HepG2 (cell line): ENCODE measurements at regions not wholly inside any gene's neighbourhood (a gene's known extent, or its start where the extent isn't known, plus 50 kb on each side); places are given as distances from the start of the nearest gene placed in this dataset.
A peak's percentile ranks its signal among the peaks of the same experiment; 100 is the strongest.

Source experiments
- AHR ChIP-seq: IDR thresholded peaks from 2 replicates; pipeline ENCODE4 v1.6.1; 2018; ENCODE audit warnings: missing genetic modification reagents, missing compliant biosample characterization
- BRCA1 ChIP-seq: sonication (generic); formaldehyde crosslinking; IDR thresholded peaks from 2 replicates; pipeline ENCODE4 v1.4.0; 2020; ENCODE audit warnings: missing genetic modification reagents
- CBX2 ChIP-seq, 2 experiments: fragments of 200-600 bp in 1 of 2; sonication (generic); formaldehyde crosslinking in 1 of 2; IDR thresholded peaks; 2 replicates each; pipeline versions ENCODE4 v1.7.0 to v1.8.1; 2018 to 2022; ENCODE audit warnings: low read depth in 2 of 2, low read length in 1 of 2, mild to moderate bottlenecking in 1 of 2, missing genetic modification reagents in 1 of 2
- ESRRA ChIP-seq: sonication (generic); formaldehyde crosslinking; IDR thresholded peaks from 2 replicates; pipeline ENCODE4 v1.5.1; 2020; ENCODE audit warnings: mild to moderate bottlenecking, low read depth, missing genetic modification reagents
- IRF1 ChIP-seq: sonication (generic); formaldehyde crosslinking; IDR thresholded peaks from 2 replicates; pipeline ENCODE4 v1.4.0; 2020; ENCODE audit warnings: low read depth, mild to moderate bottlenecking, missing genetic modification reagents
- KLF11 ChIP-seq: IDR thresholded peaks from 2 replicates; pipeline ENCODE4 v1.6.1; 2016; ENCODE audit warnings: missing compliant biosample characterization
- TBP ChIP-seq: sonication (generic); formaldehyde crosslinking; IDR thresholded peaks from 2 replicates; pipeline ENCODE4 v1.5.0; 2020; ENCODE audit warnings: missing genetic modification reagents
- ZNF562 ChIP-seq: sonication (generic); formaldehyde crosslinking; IDR thresholded peaks from 2 replicates; pipeline ENCODE4 v1.8.0; 2022; ENCODE audit warnings: missing genetic modification reagents, borderline replicate concordance
- ZNF615 ChIP-seq: sonication (generic); formaldehyde crosslinking; IDR thresholded peaks from 2 replicates; pipeline ENCODE4 v1.5.0; 2020; ENCODE audit warnings: mild to moderate bottlenecking, missing genetic modification reagents, borderline replicate concordance
- ZSCAN30 ChIP-seq: sonication (generic); formaldehyde crosslinking; IDR thresholded peaks from 2 replicates; pipeline ENCODE4 v1.5.0; 2020; ENCODE audit warnings: mild to moderate bottlenecking, missing genetic modification reagents
- TF ChIP-seq, protein P1 (sequence below): sonication (generic); formaldehyde crosslinking; IDR thresholded peaks from 2 replicates; pipeline ENCODE4 v1.5.0; 2020; ENCODE audit warnings: mild to moderate bottlenecking, missing genetic modification reagents
- TF ChIP-seq, protein P2 (sequence below): sonication (generic); formaldehyde crosslinking; IDR thresholded peaks from 2 replicates; pipeline ENCODE4 v1.9.0; 2021; ENCODE audit warnings: missing genetic modification reagents, borderline replicate concordance
- TF ChIP-seq, protein P3 (sequence below), 2 experiments: sonication (generic) in 1 of 2; formaldehyde crosslinking in 1 of 2; IDR thresholded peaks; 2 replicates each; pipeline versions ENCODE4 v1.6.1 to v1.9.0; 2014 to 2022; ENCODE audit warnings: antibody characterized with exemption in 1 of 2, borderline replicate concordance in 1 of 2, inconsistent platforms in 1 of 2, low read depth in 1 of 2, missing genetic modification reagents in 1 of 2
- TF ChIP-seq, protein P4 (sequence below): sonication (generic); formaldehyde crosslinking; IDR thresholded peaks from 2 replicates; pipeline ENCODE4 v1.4.0; 2020; ENCODE audit warnings: missing genetic modification reagents

- TF ChIP-seq, protein P1, sequence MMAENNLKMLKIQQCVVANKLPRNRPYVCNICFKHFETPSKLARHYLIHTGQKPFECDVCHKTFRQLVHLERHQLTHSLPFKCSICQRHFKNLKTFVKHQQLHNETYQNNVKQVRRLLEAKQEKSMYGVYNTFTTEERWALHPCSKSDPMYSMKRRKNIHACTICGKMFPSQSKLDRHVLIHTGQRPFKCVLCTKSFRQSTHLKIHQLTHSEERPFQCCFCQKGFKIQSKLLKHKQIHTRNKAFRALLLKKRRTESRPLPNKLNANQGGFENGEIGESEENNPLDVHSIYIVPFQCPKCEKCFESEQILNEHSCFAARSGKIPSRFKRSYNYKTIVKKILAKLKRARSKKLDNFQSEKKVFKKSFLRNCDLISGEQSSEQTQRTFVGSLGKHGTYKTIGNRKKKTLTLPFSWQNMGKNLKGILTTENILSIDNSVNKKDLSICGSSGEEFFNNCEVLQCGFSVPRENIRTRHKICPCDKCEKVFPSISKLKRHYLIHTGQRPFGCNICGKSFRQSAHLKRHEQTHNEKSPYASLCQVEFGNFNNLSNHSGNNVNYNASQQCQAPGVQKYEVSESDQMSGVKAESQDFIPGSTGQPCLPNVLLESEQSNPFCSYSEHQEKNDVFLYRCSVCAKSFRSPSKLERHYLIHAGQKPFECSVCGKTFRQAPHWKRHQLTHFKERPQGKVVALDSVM (CRISPR knock-in tag): peak; percentile 74; the same call in 1 of the 2 replicates
- TF ChIP-seq ESRRA (CRISPR knock-in tag): peak; percentile 80
- no peak for TF ChIP-seq CBX2 (IDR thresholded peaks at IDR 0.05; ENCODE audit: low read depth, low read length)
- no peak for TF ChIP-seq CBX2 (CRISPR knock-in tag; IDR thresholded peaks at IDR 0.05; ENCODE audit: low read depth)
- no peak for TF ChIP-seq KLF11
- TF ChIP-seq IRF1 (CRISPR knock-in tag): no peak
- no peak for TF ChIP-seq TBP (CRISPR knock-in tag)
- TF ChIP-seq, protein P2, sequence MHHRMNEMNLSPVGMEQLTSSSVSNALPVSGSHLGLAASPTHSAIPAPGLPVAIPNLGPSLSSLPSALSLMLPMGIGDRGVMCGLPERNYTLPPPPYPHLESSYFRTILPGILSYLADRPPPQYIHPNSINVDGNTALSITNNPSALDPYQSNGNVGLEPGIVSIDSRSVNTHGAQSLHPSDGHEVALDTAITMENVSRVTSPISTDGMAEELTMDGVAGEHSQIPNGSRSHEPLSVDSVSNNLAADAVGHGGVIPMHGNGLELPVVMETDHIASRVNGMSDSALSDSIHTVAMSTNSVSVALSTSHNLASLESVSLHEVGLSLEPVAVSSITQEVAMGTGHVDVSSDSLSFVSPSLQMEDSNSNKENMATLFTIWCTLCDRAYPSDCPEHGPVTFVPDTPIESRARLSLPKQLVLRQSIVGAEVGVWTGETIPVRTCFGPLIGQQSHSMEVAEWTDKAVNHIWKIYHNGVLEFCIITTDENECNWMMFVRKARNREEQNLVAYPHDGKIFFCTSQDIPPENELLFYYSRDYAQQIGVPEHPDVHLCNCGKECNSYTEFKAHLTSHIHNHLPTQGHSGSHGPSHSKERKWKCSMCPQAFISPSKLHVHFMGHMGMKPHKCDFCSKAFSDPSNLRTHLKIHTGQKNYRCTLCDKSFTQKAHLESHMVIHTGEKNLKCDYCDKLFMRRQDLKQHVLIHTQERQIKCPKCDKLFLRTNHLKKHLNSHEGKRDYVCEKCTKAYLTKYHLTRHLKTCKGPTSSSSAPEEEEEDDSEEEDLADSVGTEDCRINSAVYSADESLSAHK (CRISPR knock-in tag): no peak
- TF ChIP-seq ZSCAN30: no peak
- TF ChIP-seq ZNF562 (CRISPR knock-in tag): no peak
- TF ChIP-seq BRCA1 (CRISPR knock-in tag): peak; percentile 88; the same call in 1 of the 2 replicates
- TF ChIP-seq, protein P3, sequence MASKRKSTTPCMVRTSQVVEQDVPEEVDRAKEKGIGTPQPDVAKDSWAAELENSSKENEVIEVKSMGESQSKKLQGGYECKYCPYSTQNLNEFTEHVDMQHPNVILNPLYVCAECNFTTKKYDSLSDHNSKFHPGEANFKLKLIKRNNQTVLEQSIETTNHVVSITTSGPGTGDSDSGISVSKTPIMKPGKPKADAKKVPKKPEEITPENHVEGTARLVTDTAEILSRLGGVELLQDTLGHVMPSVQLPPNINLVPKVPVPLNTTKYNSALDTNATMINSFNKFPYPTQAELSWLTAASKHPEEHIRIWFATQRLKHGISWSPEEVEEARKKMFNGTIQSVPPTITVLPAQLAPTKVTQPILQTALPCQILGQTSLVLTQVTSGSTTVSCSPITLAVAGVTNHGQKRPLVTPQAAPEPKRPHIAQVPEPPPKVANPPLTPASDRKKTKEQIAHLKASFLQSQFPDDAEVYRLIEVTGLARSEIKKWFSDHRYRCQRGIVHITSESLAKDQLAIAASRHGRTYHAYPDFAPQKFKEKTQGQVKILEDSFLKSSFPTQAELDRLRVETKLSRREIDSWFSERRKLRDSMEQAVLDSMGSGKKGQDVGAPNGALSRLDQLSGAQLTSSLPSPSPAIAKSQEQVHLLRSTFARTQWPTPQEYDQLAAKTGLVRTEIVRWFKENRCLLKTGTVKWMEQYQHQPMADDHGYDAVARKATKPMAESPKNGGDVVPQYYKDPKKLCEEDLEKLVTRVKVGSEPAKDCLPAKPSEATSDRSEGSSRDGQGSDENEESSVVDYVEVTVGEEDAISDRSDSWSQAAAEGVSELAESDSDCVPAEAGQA (IDR thresholded peaks at IDR 0.05; ENCODE audit: low read depth): peak; percentile 50
- TF ChIP-seq, protein P3 (CRISPR knock-in tag; IDR thresholded peaks at IDR 0.05; ENCODE audit: borderline replicate concordance): no peak
- no peak for TF ChIP-seq AHR (CRISPR knock-in tag)
- TF ChIP-seq, protein P4, sequence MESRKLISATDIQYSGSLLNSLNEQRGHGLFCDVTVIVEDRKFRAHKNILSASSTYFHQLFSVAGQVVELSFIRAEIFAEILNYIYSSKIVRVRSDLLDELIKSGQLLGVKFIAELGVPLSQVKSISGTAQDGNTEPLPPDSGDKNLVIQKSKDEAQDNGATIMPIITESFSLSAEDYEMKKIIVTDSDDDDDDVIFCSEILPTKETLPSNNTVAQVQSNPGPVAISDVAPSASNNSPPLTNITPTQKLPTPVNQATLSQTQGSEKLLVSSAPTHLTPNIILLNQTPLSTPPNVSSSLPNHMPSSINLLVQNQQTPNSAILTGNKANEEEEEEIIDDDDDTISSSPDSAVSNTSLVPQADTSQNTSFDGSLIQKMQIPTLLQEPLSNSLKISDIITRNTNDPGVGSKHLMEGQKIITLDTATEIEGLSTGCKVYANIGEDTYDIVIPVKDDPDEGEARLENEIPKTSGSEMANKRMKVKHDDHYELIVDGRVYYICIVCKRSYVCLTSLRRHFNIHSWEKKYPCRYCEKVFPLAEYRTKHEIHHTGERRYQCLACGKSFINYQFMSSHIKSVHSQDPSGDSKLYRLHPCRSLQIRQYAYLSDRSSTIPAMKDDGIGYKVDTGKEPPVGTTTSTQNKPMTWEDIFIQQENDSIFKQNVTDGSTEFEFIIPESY: peak; percentile 85
- 0 out of 2 replicates have a peak, but pooled peaks have one; percentile 75 for TF ChIP-seq ZNF615 (CRISPR knock-in tag)
These were observed 321.0 kb downstream of the RPS6KC1 start (continued) for GRCh38 chr1:213371847-213372619.
